ENCODE measurements at regions not wholly inside any gene's neighbourhood (a gene's known extent, or its start where the extent isn't known, plus 50 kb on each side); places are given as distances from the start of the nearest gene placed in this dataset.

GRCh38 chrX:87846956-87847355 is 329.4 kb downstream of the KLHL4 start:
- Histone ChIP-seq H3K4me1 (no peaks in the 10 kb centered on the region), H3K27me3 (no peaks in the 10 kb centered on the region), H3K4me3 (ENCODE audit: low read depth, low read length) (no peak overlapping the region), H3K9me3 (no peaks in the 10 kb centered on the region), H3K36me3 (no peaks in the 10 kb centered on the region)
- no peak for DNase-seq
- TF ChIP-seq CTCF (IDR thresholded peaks at IDR 0.05; ENCODE audit: low read depth, low read length): no peak

- no peaks in the 10 kb centered on the region for H3K27me3 ChIP-seq
- TF ChIP-seq CTCF (IDR thresholded peaks at IDR 0.05; ENCODE audit: low read depth, low read length): no peak
- no peaks in the 10 kb centered on the region for H3K4me1 ChIP-seq
Measured at GRCh38 chrX:87873347-87873941, 355.8 kb downstream of the KLHL4 start.

GRCh38 chrX:87874043-87874442 is 356.4 kb downstream of the KLHL4 start:
- Histone ChIP-seq H3K36me3 (no peaks in the 10 kb centered on the region), H3K27me3 (no peaks in the 10 kb centered on the region), H3K4me3 (ENCODE audit: low read depth, low read length) (no peak overlapping the region), H3K9me3 (no peaks in the 10 kb centered on the region), H3K4me1 (no peaks in the 10 kb centered on the region)
- TF ChIP-seq CTCF (IDR thresholded peaks at IDR 0.05; ENCODE audit: low read depth, low read length): no peak
- DNase-seq: no peak

More at GRCh38 chrX:87873347-87873941, 355.8 kb downstream of the KLHL4 start:
- H3K36me3 ChIP-seq: no peaks in the 10 kb centered on the region
- no peak overlapping the region for H3K4me3 ChIP-seq (ENCODE audit: low read depth, low read length)
- no peaks in the 10 kb centered on the region for H3K9me3 ChIP-seq
- DNase-seq: no peak

- no peak for DNase-seq
- Histone ChIP-seq H3K9me3 (no peaks in the 10 kb centered on the region), H3K4me1 (no peaks in the 10 kb centered on the region), H3K36me3 (no peaks in the 10 kb centered on the region), H3K4me3 (ENCODE audit: low read depth, low read length) (no peak overlapping the region), H3K27me3 (no peaks in the 10 kb centered on the region)
- TF ChIP-seq CTCF (IDR thresholded peaks at IDR 0.05; ENCODE audit: low read depth, low read length): no peak
Measured at GRCh38 chrX:87878926-87879325, 361.3 kb downstream of the KLHL4 start.

GRCh38 chrX:87890437-87890836 is 372.8 kb downstream of the KLHL4 start:
- TF ChIP-seq CTCF (IDR thresholded peaks at IDR 0.05; ENCODE audit: low read depth, low read length): no peak
- DNase-seq: no peak
- H3K4me1 ChIP-seq: no peaks in the 10 kb centered on the region
- no peaks in the 10 kb centered on the region for H3K36me3 ChIP-seq
- no peaks in the 10 kb centered on the region for H3K9me3 ChIP-seq
- no peak overlapping the region for H3K4me3 ChIP-seq (ENCODE audit: low read depth, low read length)
- no peaks in the 10 kb centered on the region for H3K27me3 ChIP-seq

GRCh38 chrX:87895421-87895820 is 377.8 kb downstream of the KLHL4 start:
- TF ChIP-seq CTCF (IDR thresholded peaks at IDR 0.05; ENCODE audit: low read depth, low read length): no peak

More at GRCh38 chrX:87895421-87895820, 377.8 kb downstream of the KLHL4 start:
- no peaks in the 10 kb centered on the region for H3K9me3 ChIP-seq
- H3K36me3 ChIP-seq: no peaks in the 10 kb centered on the region
- no peaks in the 10 kb centered on the region for H3K4me1 ChIP-seq
- no peak overlapping the region for H3K4me3 ChIP-seq (ENCODE audit: low read depth, low read length)
- H3K27me3 ChIP-seq: no peaks in the 10 kb centered on the region
- DNase-seq: no peak
